Astrocyte (in vitro differentiated cells and primary cell): ENCODE measurements at regions not wholly inside any gene's neighbourhood (a gene's known extent, or its start where the extent isn't known, plus 50 kb on each side); places are given as distances from the start of the nearest gene placed in this dataset.

Experiments used
- DNase-seq: peaks from one replicate; pipeline ENCODE4 v3.0.0-alpha.2; 2010; ENCODE audit warnings: low read depth
- FAIRE-seq: peaks from 2 replicates; lab custom pipeline; 2011; peaks lifted over from hg19 to GRCh38; lab: Jason Lieb, UNC
- H2AFZ ChIP-seq: 2 replicates; pipeline ENCODE4 v1.6.0; 2012; ENCODE audit warnings: low read depth, low read length, inconsistent platforms
- H3K27ac ChIP-seq: 2 replicates; pipeline ENCODE4 v1.5.1; 2011; ENCODE audit warnings: low read depth, low read length, inconsistent platforms
- H3K27me3 ChIP-seq: 2 replicates; pipeline ENCODE4 v1.6.0; 2011; ENCODE audit warnings: low read length, inconsistent platforms; ENCODE audit not compliant: insufficient read depth
- H3K36me3 ChIP-seq: 2 replicates; pipeline ENCODE4 v1.5.1; 2011; ENCODE audit warnings: low read length, inconsistent platforms; ENCODE audit not compliant: insufficient read depth
- H3K4me1 ChIP-seq: 2 replicates; pipeline ENCODE4 v1.5.1; 2011; ENCODE audit warnings: low read length, inconsistent platforms; ENCODE audit not compliant: insufficient read depth
- H3K4me2 ChIP-seq: 2 replicates; pipeline ENCODE4 v1.6.0; 2012; ENCODE audit warnings: low read length, inconsistent platforms
- H3K4me3 ChIP-seq: 2 replicates; pipeline ENCODE4 v1.5.1; 2011; ENCODE audit warnings: low read depth, mild to moderate bottlenecking, low read length, inconsistent platforms; ENCODE audit not compliant: insufficient read depth
- H3K79me2 ChIP-seq: 2 replicates; pipeline ENCODE4 v1.6.0; 2012; ENCODE audit warnings: mild to moderate bottlenecking, low read length, inconsistent platforms; ENCODE audit not compliant: insufficient read depth
- H3K9ac ChIP-seq: 2 replicates; pipeline ENCODE4 v1.6.0; 2012; ENCODE audit warnings: mild to moderate bottlenecking, low read length, inconsistent platforms
- H3K9me3 ChIP-seq: 2 replicates; pipeline ENCODE4 v1.5.1; 2012; ENCODE audit warnings: low read depth, mild to moderate bottlenecking, low read length, inconsistent platforms; ENCODE audit not compliant: insufficient read depth
- H4K20me1 ChIP-seq: 2 replicates; pipeline ENCODE4 v1.6.0; 2012; ENCODE audit warnings: low read length, inconsistent platforms; ENCODE audit not compliant: insufficient read depth
- H3K27ac Mint-ChIP-seq: one replicate; pipeline ENCODE4 v1.8.0; 2021; ENCODE audit warnings: mild to moderate bottlenecking, mixed read lengths; ENCODE audit not compliant: unreplicated experiment
- H3K27me3 Mint-ChIP-seq: one replicate; pipeline ENCODE4 v1.8.0; 2021; ENCODE audit warnings: low read depth, mixed read lengths; ENCODE audit not compliant: unreplicated experiment
- H3K36me3 Mint-ChIP-seq: one replicate; pipeline ENCODE4 v1.8.0; 2021; ENCODE audit warnings: low read depth, mixed read lengths; ENCODE audit not compliant: unreplicated experiment
- H3K4me1 Mint-ChIP-seq: one replicate; pipeline ENCODE4 v1.8.0; 2021; ENCODE audit warnings: low read depth, mixed read lengths; ENCODE audit not compliant: unreplicated experiment
- H3K4me3 Mint-ChIP-seq: one replicate; pipeline ENCODE4 v1.8.0; 2021; ENCODE audit warnings: mild to moderate bottlenecking, moderate library complexity, mixed read lengths; ENCODE audit not compliant: unreplicated experiment
- H3K9me3 Mint-ChIP-seq: one replicate; pipeline ENCODE4 v1.8.0; 2021; ENCODE audit warnings: mild to moderate bottlenecking, mixed read lengths; ENCODE audit not compliant: unreplicated experiment
- CTCF ChIP-seq: IDR thresholded peaks from 2 replicates; pipeline ENCODE4 v1.5.1; 2011; ENCODE audit warnings: low read depth, mild to moderate bottlenecking, inconsistent platforms, low read length, moderate library complexity; ENCODE audit not compliant: insufficient read depth
- EZH2 ChIP-seq: IDR thresholded peaks from 2 replicates; pipeline ENCODE4 v1.6.1; 2012; ENCODE audit warnings: mild to moderate bottlenecking, low read length, inconsistent platforms; ENCODE audit not compliant: insufficient read depth

GRCh38 chr1:83571536-83571935 is 427.4 kb downstream of the TTLL7 start:
- peaks cover 6% of the 10 kb centered on the region for H3K27me3 Mint-ChIP-seq
- no peak overlapping the region for H3K4me3 Mint-ChIP-seq
- no peak overlapping the region for H2AFZ ChIP-seq
- no peaks in the 10 kb centered on the region for H4K20me1 ChIP-seq
- H3K36me3 ChIP-seq, result no peaks in the 10 kb centered on the region
- H3K4me3 ChIP-seq, result no peak overlapping the region
- no peak for DNase-seq
- no peaks in the 10 kb centered on the region for H3K79me2 ChIP-seq
- H3K27ac ChIP-seq, result no peak overlapping the region
- H3K4me1 ChIP-seq, result no peaks in the 10 kb centered on the region
- TF ChIP-seq CTCF, result no peak
- TF ChIP-seq EZH2, result no peak
- H3K27me3 ChIP-seq, result no peaks in the 10 kb centered on the region
- no peaks in the 10 kb centered on the region for H3K9me3 Mint-ChIP-seq
- H3K4me2 ChIP-seq, result no peak overlapping the region
- no peaks in the 10 kb centered on the region for H3K36me3 Mint-ChIP-seq
- no peaks in the 10 kb centered on the region for H3K4me1 Mint-ChIP-seq
- H3K9me3 ChIP-seq, result no peaks in the 10 kb centered on the region
- H3K27ac Mint-ChIP-seq, result no peak overlapping the region
- FAIRE-seq, result no peak
- no peak overlapping the region for H3K9ac ChIP-seq

DNA sequence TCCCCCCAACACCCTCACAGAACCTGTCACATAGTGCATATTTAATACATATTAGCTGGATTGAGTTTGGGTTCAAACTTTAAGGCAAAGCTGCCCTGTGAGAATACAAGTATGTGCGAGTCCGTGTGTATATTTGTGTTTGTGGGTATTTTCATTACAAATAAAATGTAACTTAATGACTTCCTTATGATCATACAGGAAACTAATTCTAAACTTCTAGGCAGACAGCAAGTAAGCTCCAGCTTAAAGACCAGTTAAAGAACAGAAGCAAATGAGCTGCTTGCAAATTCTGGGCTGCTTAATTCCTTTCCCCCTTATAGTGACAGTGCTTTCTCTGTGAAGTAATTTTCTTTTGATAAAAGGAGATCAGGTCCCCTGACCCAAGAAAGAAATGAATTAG is 437.6 kb downstream of the TTLL7 start:
- Histone ChIP-seq H3K27me3 (no peaks in the 10 kb centered on the region), H3K4me1 (no peaks in the 10 kb centered on the region), H3K36me3 (no peaks in the 10 kb centered on the region), H3K4me3 (no peak overlapping the region), H3K4me2 (no peak overlapping the region), H2AFZ (no peak overlapping the region), H3K9ac (no peak overlapping the region), H4K20me1 (no peaks in the 10 kb centered on the region), H3K79me2 (no peaks in the 10 kb centered on the region), H3K27ac (no peak overlapping the region), H3K9me3 (peaks cover 5% of the 10 kb centered on the region)
- DNase-seq, result no peak
- no peak for FAIRE-seq
- Mint-ChIP-seq H3K36me3 (no peaks in the 10 kb centered on the region), H3K27me3 (no peaks in the 10 kb centered on the region), H3K27ac (no peak overlapping the region), H3K9me3 (peaks cover 3% of the 10 kb centered on the region), H3K4me1 (peaks cover 4% of the 10 kb centered on the region), H3K4me3 (no peak overlapping the region)
- TF ChIP-seq CTCF, result no peak
- TF ChIP-seq EZH2, result no peak

DNA sequence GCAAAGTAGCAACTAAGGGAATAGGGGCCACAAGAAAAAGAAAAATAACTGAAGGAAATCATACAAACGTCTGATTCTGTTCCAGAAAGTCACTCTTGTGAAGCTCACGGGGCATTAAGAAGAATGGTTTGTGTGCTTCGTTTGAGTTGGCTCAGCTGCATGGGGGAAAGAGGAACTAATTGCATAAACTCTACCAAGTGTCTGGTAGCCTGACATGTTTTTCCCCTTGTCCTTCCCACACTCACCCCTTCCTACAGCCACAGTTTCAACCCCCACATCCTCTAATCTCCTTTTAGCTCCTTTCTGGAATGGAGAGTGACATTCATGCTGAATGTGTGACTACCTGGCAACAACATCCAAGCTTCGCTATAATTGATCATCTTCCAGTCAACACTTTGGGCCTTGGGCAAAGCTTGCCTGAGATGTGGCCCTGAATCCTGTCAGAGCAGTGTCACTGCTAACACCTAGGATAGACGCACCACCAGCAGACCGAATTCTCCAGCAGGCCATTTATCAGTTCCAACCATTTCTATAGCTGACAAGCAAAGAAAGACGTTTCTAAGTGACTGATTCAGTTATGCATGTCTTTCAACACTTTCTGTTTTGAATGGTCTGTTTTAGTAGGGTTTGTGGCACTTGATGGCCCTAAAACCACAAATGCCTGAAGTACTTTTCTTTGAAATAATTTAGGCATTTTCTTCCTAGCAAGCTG is 439.6 kb downstream of the TTLL7 start:
- Mint-ChIP-seq H3K27ac (no peak overlapping the region), H3K27me3 (no peaks in the 10 kb centered on the region), H3K36me3 (no peaks in the 10 kb centered on the region), H3K4me1 (peaks cover 4% of the 10 kb centered on the region), H3K4me3 (no peak overlapping the region), H3K9me3 (peaks cover 3% of the 10 kb centered on the region)
- Histone ChIP-seq H3K79me2 (no peaks in the 10 kb centered on the region), H3K27me3 (no peaks in the 10 kb centered on the region), H3K9ac (no peak overlapping the region), H3K4me1 (no peaks in the 10 kb centered on the region), H3K27ac (no peak overlapping the region), H3K36me3 (no peaks in the 10 kb centered on the region), H4K20me1 (no peaks in the 10 kb centered on the region), H3K4me2 (no peak overlapping the region), H3K9me3 (peaks cover 5% of the 10 kb centered on the region), H3K4me3 (no peak overlapping the region), H2AFZ (no peak overlapping the region)
- no peak for TF ChIP-seq EZH2
- TF ChIP-seq CTCF, result no peak
- no peak for FAIRE-seq
- DNase-seq, result no peak
